Neural cell (in vitro differentiated cells): ENCODE measurements at regions not wholly inside any gene's neighbourhood (a gene's known extent, or its start where the extent isn't known, plus 50 kb on each side); places are given as distances from the start of the nearest gene placed in this dataset.

Experiments
- H2AFZ ChIP-seq: fragments of 200-600, 300-800 bp; sonication (generic), shearing (Covaris generic); 2 replicates; pipeline ENCODE4 v1.6.0; 2014; ENCODE audit warnings: low read depth, mild to moderate bottlenecking, antibody characterized with exemption, low read length, moderate library complexity
- H3F3A ChIP-seq: fragments of 200-600 bp; shearing (Covaris generic); 2 replicates; pipeline ENCODE4 v1.6.1; 2016; ENCODE audit warnings: mild to moderate bottlenecking, moderate library complexity, mixed read lengths, antibody characterized with exemption, low read length; ENCODE audit not compliant: insufficient read depth, poor library complexity, severe bottlenecking
- H3K27ac ChIP-seq: fragments of 200-600, 300-800 bp; sonication (generic), shearing (Covaris generic); 2 replicates; pipeline ENCODE4 v1.5.1; 2014; ENCODE audit warnings: mild to moderate bottlenecking, low read length, moderate library complexity
- H3K27me3 ChIP-seq: fragments of 300-800, 200-600 bp; sonication (generic), shearing (Covaris generic); 2 replicates; pipeline ENCODE4 v1.6.0; 2014; ENCODE audit warnings: mild to moderate bottlenecking, low read depth, low read length, moderate library complexity; ENCODE audit not compliant: insufficient read depth
- H3K36me3 ChIP-seq: fragments of 300-800, 200-600 bp; sonication (generic), shearing (Covaris generic); 2 replicates; pipeline ENCODE4 v1.5.1; 2014; ENCODE audit warnings: mild to moderate bottlenecking, antibody characterized with exemption, low read length, moderate library complexity; ENCODE audit not compliant: insufficient read depth
- H3K4me2 ChIP-seq: fragments of 300-800, 200-600 bp; sonication (generic), shearing (Covaris generic); 2 replicates; pipeline ENCODE4 v1.6.0; 2014; ENCODE audit warnings: mild to moderate bottlenecking, low read length
- H3K4me3 ChIP-seq: fragments of 300-800, 200-600 bp; sonication (generic), shearing (Covaris generic); 2 replicates; pipeline ENCODE4 v1.5.1; 2014; ENCODE audit warnings: mild to moderate bottlenecking, low read length, moderate library complexity
- H3K79me2 ChIP-seq: fragments of 200-600 bp; shearing (Covaris generic); replicated peaks from 2 replicates; pipeline ENCODE4 v1.6.0; 2014; ENCODE audit warnings: mild to moderate bottlenecking, low read length, moderate library complexity; ENCODE audit not compliant: insufficient read depth
- H3K9ac ChIP-seq: fragments of 300-800, 200-600 bp; sonication (generic), shearing (Covaris generic); 2 replicates; pipeline ENCODE4 v1.6.1; 2016; ENCODE audit warnings: mild to moderate bottlenecking, low read length, mixed read lengths
- H3K9me2 ChIP-seq: fragments of 200-600 bp; shearing (Covaris generic); 2 replicates; pipeline ENCODE4 v1.6.1; 2016; ENCODE audit warnings: mild to moderate bottlenecking, low read length, mixed read lengths; ENCODE audit not compliant: insufficient read depth
- H3K9me3 ChIP-seq: fragments of 200-600, 300-800 bp; sonication (generic), shearing (Covaris generic); 2 replicates; pipeline ENCODE4 v1.6.1; 2016; ENCODE audit warnings: mild to moderate bottlenecking, mixed run types, low read length, moderate library complexity, mixed read lengths
- H4K20me1 ChIP-seq: fragments of 200-600 bp; shearing (Covaris generic); 2 replicates; pipeline ENCODE4 v1.6.1; 2016; ENCODE audit warnings: mild to moderate bottlenecking, mixed run types; ENCODE audit not compliant: insufficient read depth
- CTCF ChIP-seq: fragments of 450-650 bp; IDR thresholded peaks from 2 replicates; pipeline ENCODE4 v1.5.1; 2014; ENCODE audit warnings: antibody characterized with exemption, mild to moderate bottlenecking, moderate library complexity; ENCODE audit not compliant: poor library complexity, severe bottlenecking
- EP300 ChIP-seq: fragments of 450-650 bp; conservative IDR thresholded peaks from 2 replicates; pipeline ENCODE4 v1.6.1; 2014; ENCODE audit warnings: antibody characterized with exemption, mild to moderate bottlenecking, moderate library complexity; ENCODE audit not compliant: poor library complexity, severe bottlenecking
- EZH2 ChIP-seq: fragments of 200-600, 300-800 bp; shearing (Covaris generic), sonication (generic); IDR thresholded peaks from 2 replicates; pipeline ENCODE4 v1.6.1; 2014; ENCODE audit warnings: antibody characterized with exemption, low read length, borderline replicate concordance, mild to moderate bottlenecking; ENCODE audit not compliant: insufficient read depth, poor library complexity, severe bottlenecking
- MXI1 ChIP-seq: fragments of 450-650 bp; conservative IDR thresholded peaks from 2 replicates; pipeline ENCODE4 v1.6.1; 2014; ENCODE audit warnings: antibody characterized with exemption, mild to moderate bottlenecking; ENCODE audit not compliant: poor library complexity, severe bottlenecking
- POLR2AphosphoS5 ChIP-seq: IDR thresholded peaks from 2 replicates; pipeline ENCODE4 v1.6.1; 2012
- RAD21 ChIP-seq: fragments of 450-650 bp; conservative IDR thresholded peaks from 2 replicates; pipeline ENCODE4 v1.6.1; 2014; ENCODE audit warnings: antibody characterized with exemption, mild to moderate bottlenecking, moderate library complexity
- REST ChIP-seq: IDR thresholded peaks from 2 replicates; pipeline ENCODE4 v1.6.1; 2012; ENCODE audit warnings: borderline replicate concordance
- SMC3 ChIP-seq: fragments of 450-650 bp; conservative IDR thresholded peaks from 2 replicates; pipeline ENCODE4 v1.6.1; 2014; ENCODE audit warnings: antibody characterized with exemption, mild to moderate bottlenecking, moderate library complexity; ENCODE audit not compliant: poor library complexity
- TAF1 ChIP-seq: IDR thresholded peaks from 2 replicates; pipeline ENCODE4 v1.6.1; 2012; ENCODE audit warnings: low read depth

GRCh38 chr10:3439183-3439582, 266.6 kb upstream of the PITRM1 start:
- no peak overlapping the region for H3K4me2 ChIP-seq
- H3K79me2 ChIP-seq: no peaks in the 10 kb centered on the region

GRCh38 chr10:3438606-3439005, 266.0 kb upstream of the PITRM1 start:
- Histone ChIP-seq H3K9me2 (no peaks in the 10 kb centered on the region), H3K36me3 (no peaks in the 10 kb centered on the region), H3F3A (no peaks in the 10 kb centered on the region), H3K27ac (no peak overlapping the region), H3K9ac (no peak overlapping the region), H2AFZ (no peak overlapping the region), H3K4me3 (no peak overlapping the region), H3K79me2 (no peaks in the 10 kb centered on the region), H3K4me2 (no peak overlapping the region), H3K9me3 (no peaks in the 10 kb centered on the region), H4K20me1 (no peaks in the 10 kb centered on the region), H3K27me3 (no peaks in the 10 kb centered on the region)
- no peak for TF ChIP-seq RAD21
- TF ChIP-seq POLR2AphosphoS5: no peak
- no peak for TF ChIP-seq EZH2
- no peak for TF ChIP-seq EP300
- TF ChIP-seq MXI1: no peak
- TF ChIP-seq TAF1: no peak
- TF ChIP-seq CTCF: no peak

More at GRCh38 chr10:3439183-3439582, 266.6 kb upstream of the PITRM1 start:
- no peak overlapping the region for H3K27ac ChIP-seq
- no peaks in the 10 kb centered on the region for H3K36me3 ChIP-seq
- H3K9ac ChIP-seq: no peak overlapping the region
- no peak overlapping the region for H2AFZ ChIP-seq
- TF ChIP-seq EZH2: no peak
- TF ChIP-seq CTCF: no peak
- TF ChIP-seq SMC3: no peak
- TF ChIP-seq RAD21: no peak
- no peak for TF ChIP-seq MXI1
- no peak for TF ChIP-seq REST
- TF ChIP-seq EP300: no peak
- TF ChIP-seq TAF1: no peak
- no peak for TF ChIP-seq POLR2AphosphoS5
- no peaks in the 10 kb centered on the region for H4K20me1 ChIP-seq
- H3F3A ChIP-seq: no peaks in the 10 kb centered on the region
- no peaks in the 10 kb centered on the region for H3K9me2 ChIP-seq
- H3K4me3 ChIP-seq: no peak overlapping the region
- no peaks in the 10 kb centered on the region for H3K9me3 ChIP-seq
- no peaks in the 10 kb centered on the region for H3K27me3 ChIP-seq
